Tibial nerve (tissue), 4 donors: ENCODE measurements at regions not wholly inside any gene's neighbourhood (a gene's known extent, or its start where the extent isn't known, plus 50 kb on each side); places are given as distances from the start of the nearest gene placed in this dataset.

Experiments
- EP300 ChIP-seq, 2 donors: sonication (generic); formaldehyde crosslinking; IDR thresholded peaks; one replicate each; pipeline ENCODE4 v1.6.1; 2017; ENCODE audit warnings: antibody characterized with exemption in 2 of 2, mild to moderate bottlenecking in 1 of 2
- POLR2A ChIP-seq, 2 donors: fragments of 450-650 bp; IDR thresholded peaks; one replicate each; pipeline ENCODE4 v1.6.1; 2017; ENCODE audit warnings: antibody characterized with exemption in 2 of 2, mild to moderate bottlenecking in 2 of 2, moderate library complexity in 2 of 2
- TF ChIP-seq, protein P1 (sequence below), 5 experiments: fragments of 200-600 bp in 3 of 5; fragments of 450-650 bp in 2 of 5; sonication (generic) in 3 of 5; IDR thresholded peaks; one replicate each; pipeline ENCODE4 v1.5.1; 2016 to 2019; ENCODE audit warnings: antibody characterized with exemption in 5 of 5, mild to moderate bottlenecking in 3 of 5, moderate library complexity in 2 of 5

DNA sequence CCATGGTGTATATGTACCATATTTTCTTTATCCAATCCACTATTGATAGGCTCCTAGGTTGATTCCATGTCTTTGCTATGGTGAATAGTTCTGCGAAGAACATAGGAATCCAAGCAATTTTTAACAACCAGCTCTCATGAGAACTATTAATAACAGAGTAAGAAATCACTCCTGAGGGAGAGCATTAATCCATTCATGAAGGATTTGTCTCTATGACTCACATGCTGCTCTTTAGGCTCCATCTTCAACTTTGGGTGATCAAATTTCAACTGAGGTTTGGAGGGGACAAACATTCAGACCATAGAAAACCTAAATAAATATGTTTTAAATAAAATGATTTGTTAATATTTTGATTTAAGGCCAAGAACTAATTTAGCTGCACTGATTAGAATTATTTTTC, 147.4 kb downstream of the NSUN3 start:
- TF ChIP-seq, protein P1, sequence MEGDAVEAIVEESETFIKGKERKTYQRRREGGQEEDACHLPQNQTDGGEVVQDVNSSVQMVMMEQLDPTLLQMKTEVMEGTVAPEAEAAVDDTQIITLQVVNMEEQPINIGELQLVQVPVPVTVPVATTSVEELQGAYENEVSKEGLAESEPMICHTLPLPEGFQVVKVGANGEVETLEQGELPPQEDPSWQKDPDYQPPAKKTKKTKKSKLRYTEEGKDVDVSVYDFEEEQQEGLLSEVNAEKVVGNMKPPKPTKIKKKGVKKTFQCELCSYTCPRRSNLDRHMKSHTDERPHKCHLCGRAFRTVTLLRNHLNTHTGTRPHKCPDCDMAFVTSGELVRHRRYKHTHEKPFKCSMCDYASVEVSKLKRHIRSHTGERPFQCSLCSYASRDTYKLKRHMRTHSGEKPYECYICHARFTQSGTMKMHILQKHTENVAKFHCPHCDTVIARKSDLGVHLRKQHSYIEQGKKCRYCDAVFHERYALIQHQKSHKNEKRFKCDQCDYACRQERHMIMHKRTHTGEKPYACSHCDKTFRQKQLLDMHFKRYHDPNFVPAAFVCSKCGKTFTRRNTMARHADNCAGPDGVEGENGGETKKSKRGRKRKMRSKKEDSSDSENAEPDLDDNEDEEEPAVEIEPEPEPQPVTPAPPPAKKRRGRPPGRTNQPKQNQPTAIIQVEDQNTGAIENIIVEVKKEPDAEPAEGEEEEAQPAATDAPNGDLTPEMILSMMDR (IDR thresholded peaks at IDR 0.05) = no peak
- TF ChIP-seq POLR2A (IDR thresholded peaks at IDR 0.05) (no peak), EP300 (IDR thresholded peaks at IDR 0.05) (no peak)
